Cardiac septum (tissue), 1 donor: ENCODE measurements at regions not wholly inside any gene's neighbourhood (a gene's known extent, or its start where the extent isn't known, plus 50 kb on each side); places are given as distances from the start of the nearest gene placed in this dataset.

ENCODE experiments used
- DNase-seq: peaks from one replicate; pipeline ENCODE4 v3.0.0-alpha.2; 2020; ENCODE audit warnings: low spot score
- intact Hi-C: fragments of 100-400 bp; cut with DNase I; formaldehyde crosslinking; loops from one replicate; pipeline ENCODE4 v1.14.0; 2022
- donor health status: DM: no; HTN: no; CAD: no.

- no peak for DNase-seq
- intact Hi-C loops = loop anchor here (5.0 to 10.0 kb wide), 3 partner anchors 75 to 1147 kb away; partner anchors contain the start of gene CDH11
Measured at GRCh38 chr16:66269617-66270332, 96.7 kb upstream of the CDH5 start.

DNA sequence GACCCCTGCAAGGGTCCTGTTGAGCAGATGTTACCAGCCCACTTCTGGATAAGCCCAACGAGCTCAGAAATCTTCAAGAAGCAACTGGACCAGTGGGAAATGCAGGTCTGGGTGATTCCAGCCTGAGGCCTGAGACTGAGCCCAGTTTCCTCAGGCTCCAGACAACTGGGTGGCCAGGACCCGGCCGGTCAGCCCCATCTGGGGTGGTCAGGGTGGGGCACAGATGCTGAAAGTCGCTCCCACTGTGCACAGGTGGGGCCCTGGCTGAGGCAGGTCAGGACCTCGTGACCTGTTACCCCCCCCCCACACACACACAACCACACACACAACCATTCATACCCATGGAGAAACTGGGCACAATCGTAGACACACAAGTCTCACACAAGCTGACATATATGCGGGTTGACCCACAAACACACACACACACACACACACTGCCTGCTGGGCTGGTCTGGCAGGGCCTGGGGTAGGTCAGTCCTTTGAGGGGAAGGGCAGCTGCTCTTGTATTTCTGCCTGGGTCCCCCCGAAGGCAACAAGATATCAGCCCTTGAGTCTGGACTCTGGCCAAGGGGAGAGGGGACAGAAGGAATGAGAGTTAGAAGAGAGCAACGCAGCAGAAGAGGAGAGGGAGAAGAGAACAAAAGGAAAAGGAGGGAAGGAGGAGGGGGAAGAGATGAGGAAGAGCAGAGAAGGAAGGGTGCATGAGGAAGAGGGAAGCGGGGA lies 99.0 kb upstream of the CDH5 start:
- intact Hi-C loops = loop anchor here (5.0 to 10.0 kb wide), 2 partner anchors 233 to 1145 kb away; partner anchors contain the start of gene CDH11
- DNase-seq = no peak

GRCh38 chr16:66266436-66267291 lies 99.8 kb upstream of the CDH5 start:
- no peak for DNase-seq
- intact Hi-C loops = loop anchor here (5.0 to 10.0 kb wide), 2 partner anchors 232 to 1144 kb away; partner anchors contain the start of gene CDH11

DNA sequence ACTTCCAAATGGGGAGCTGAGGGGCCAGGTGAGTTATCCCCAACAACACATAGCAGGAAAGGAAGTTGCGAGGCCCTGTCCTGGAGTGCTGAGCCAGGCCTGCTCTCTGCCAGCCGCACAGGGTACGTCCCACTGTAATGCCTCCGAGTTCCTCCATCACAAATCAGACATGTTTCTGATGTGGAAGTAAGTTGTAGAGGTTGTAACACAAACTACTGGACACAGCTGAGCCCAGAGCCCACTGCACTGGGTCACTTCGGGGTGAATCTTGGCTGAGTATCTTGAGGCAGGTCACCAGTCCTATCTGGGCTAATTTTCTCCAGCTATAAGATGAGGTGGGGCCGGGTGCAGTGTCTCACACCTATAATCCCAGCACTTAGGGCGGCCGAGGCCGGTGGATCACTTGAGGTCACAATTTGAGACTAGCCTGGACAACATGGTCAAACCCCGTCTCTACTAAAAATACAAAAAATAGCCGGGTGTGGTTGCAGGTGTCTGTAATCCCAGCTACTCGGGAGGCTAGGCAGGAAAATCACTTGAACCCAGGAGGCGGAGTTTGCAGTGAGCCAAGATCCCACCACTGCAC lies 100.8 kb upstream of the CDH5 start:
- intact Hi-C loops = loop anchor here (5.0 to 10.0 kb wide), 2 partner anchors 231 to 1143 kb away; partner anchors contain the start of gene CDH11
- no peak for DNase-seq

GRCh38 chr16:66265048-66265415 lies 101.5 kb upstream of the CDH5 start:
- intact Hi-C loops = loop anchor here (5.0 to 10.0 kb wide), 2 partner anchors 230 to 1143 kb away; partner anchors contain the start of gene CDH11
- no peak for DNase-seq

- no peak for DNase-seq
- intact Hi-C loops = loop anchor here (5.0 to 10.0 kb wide), 2 partner anchors 230 to 1142 kb away; partner anchors contain the start of gene CDH11
Measured at GRCh38 chr16:66264311-66265047, 102.0 kb upstream of the CDH5 start.

DNA sequence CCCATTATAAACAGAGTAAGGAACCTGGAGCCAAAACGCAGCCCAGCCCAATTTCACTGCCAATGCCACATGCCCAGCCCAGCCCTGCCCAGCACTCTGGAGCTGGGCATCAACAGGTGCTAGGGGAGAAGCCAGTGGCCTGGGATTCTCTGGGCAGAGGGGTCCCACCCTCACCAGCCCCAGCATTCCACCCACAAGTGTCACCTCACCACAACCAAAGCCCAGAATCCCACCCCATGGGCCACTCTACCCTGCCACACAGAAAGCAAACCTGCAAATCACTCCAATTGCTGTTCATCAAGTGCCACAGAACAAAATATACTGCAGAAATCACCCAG lies 102.5 kb upstream of the CDH5 start:
- DNase-seq = no peak
- intact Hi-C loops = loop anchor here (10.0 kb wide), 1 partner anchor 229 kb away; no protein-coding TSS in a partner anchor

- intact Hi-C loops = loop anchor here (10.0 kb wide), 1 partner anchor 229 kb away; no protein-coding TSS in a partner anchor
- no peak for DNase-seq
Measured at GRCh38 chr16:66263168-66263972, 103.1 kb upstream of the CDH5 start.

DNA sequence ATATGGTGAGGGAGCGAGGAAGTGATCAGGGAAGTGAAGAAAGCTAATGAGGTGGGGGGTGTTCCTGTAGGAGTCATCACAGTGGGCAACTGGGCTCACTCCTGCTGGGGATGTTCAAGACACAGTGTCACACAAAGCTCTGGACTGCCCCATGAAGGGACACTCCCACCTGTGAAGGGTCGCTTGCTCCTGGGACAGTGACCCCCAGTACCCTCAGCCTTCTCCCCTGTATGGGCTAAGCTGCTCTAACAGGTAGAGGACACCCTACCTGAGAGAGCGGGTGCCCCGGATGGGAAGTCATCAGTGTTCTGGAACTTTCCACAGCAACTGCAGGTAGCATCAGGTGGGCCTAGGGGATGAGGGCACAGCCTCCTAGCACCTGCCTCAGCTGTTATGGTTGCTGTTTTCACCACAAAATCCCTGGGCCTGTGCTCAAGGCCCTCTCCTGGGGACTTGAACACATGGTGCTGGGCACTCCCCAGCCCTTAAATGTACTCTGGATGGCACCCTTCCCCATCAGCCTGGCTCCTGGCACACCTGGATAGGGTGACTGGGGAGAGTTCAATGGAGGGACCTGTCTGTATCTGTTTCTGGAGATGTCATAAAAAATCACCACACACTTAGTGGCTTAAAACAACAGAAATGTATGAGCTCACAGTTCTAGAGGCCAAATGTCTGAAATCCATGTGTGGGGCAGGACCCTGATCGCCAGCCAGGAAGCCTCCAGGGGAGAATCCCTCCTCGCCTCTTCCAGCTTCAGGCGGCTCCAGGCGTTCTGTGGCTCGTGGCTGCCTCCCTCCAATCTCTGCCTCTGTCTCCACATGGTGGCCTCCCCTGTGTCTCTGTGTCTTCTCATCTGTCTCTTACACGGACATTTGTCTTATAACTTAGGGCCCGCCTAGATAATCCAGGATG lies 104.0 kb upstream of the CDH5 start:
- intact Hi-C loops = loop anchor here (10.0 kb wide), 1 partner anchor 228 kb away; no protein-coding TSS in a partner anchor

DNA sequence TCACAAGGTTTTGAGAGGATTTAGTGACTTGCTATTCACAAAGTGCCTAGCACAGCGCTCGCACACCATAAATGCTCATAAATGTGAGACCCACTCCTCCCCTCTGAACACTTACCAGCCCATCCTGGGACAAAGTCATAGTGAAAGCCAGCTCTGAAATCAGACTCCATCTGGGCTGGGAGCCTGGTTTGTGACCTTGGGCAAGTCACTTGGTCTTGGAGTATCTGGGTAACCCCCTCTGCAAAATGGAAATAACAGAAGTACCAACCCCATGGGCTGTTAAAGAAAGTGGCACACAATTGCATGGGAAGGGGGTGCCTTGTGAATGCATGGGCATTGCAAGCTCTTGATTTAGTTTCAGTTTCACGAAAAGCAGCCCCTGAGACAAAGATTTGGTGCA lies 104.7 kb upstream of the CDH5 start:
- intact Hi-C loops = loop anchor here (10.0 kb wide), 1 partner anchor 227 kb away; no protein-coding TSS in a partner anchor
- no peak for DNase-seq

More for the DNA sequence above, 104.0 kb upstream of the CDH5 start:
- DNase-seq = no peak

DNA sequence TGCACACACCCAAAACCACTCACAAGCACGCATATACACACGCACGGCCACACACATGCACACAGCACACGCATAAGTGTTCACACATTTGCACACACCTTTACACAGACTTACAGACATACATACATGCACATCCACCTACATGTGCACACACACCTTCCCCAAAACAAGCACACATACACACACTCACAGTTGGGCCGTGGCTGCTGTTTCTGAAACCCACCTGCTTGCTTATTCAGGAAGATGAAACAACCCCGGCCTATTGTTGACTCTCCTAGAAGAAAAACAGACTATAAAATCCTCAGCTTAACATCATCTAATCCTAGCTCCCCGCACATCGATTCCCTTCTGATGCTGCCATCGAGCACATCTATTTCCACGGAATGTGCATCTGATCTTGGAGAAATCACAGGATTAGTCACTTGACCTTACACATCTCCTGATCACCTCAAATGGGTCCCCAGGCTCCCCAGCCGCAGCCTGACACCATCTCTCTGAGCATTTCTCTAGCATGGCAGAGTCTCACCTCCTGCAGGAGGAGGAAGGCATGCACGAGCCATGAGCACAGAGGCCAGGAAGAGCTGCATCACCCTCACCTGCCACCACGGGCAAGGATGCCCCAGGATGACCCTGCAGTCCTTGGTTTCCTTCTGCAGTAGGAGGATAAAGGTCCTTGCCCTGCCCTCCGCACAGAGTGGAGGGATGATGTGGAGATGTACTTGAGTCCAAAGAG lies 105.8 kb upstream of the CDH5 start:
- DNase-seq = no peak
- intact Hi-C loops = loop anchor here (10.0 kb wide), 1 partner anchor 226 kb away; no protein-coding TSS in a partner anchor

- no peak for DNase-seq
- intact Hi-C loops = no loop called here
Measured at GRCh38 chr16:66258916-66259845, 107.3 kb upstream of the CDH5 start.

GRCh38 chr16:66256919-66257318 lies 109.6 kb upstream of the CDH5 start:
- intact Hi-C loops = no loop called here
- no peak for DNase-seq

DNA sequence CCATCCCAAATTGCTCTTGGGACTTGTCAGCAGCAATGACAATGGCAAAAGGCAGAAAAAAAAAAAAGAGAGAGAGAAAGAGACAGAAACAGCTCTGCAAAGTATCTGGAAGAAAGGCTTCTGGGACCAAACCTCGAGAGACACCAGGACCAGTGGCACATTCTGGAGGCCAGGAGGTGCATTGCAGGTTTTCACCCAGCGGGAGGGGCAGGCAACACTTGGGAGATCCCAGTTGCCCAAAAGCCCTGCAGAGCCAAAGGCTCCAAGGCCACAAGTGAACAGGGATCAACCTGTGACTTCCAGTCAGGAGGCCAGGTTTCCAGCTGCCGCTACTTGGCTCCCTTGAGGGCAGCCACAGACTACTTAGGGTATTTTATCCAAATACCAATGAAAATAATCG lies 110.8 kb upstream of the CDH5 start:
- DNase-seq = no peak
- intact Hi-C loops = no loop called here

GRCh38 chr16:66254751-66255150 lies 111.7 kb upstream of the CDH5 start:
- intact Hi-C loops = no loop called here
- no peak for DNase-seq
